ENCODE measurements at regions not wholly inside any gene's neighbourhood (a gene's known extent, or its start where the extent isn't known, plus 50 kb on each side); places are given as distances from the start of the nearest gene placed in this dataset.

GRCh38 chr18:30352551-30353168, 689.9 kb downstream of the DSC3 start:
- DNase-seq (ENCODE audit: low read depth) = no peak

GRCh38 chr18:30350263-30350662, 692.3 kb downstream of the DSC3 start:
- no peak for DNase-seq (ENCODE audit: low read depth)

- DNase-seq (ENCODE audit: low read depth) = no peak
Measured at GRCh38 chr18:30343090-30343489, 699.5 kb downstream of the DSC3 start.

- DNase-seq (ENCODE audit: low read depth) = peak; percentile 17
Measured at GRCh38 chr18:30342675-30343074, 699.9 kb downstream of the DSC3 start.

GRCh38 chr18:30334781-30335180, 707.8 kb downstream of the DSC3 start:
- no peak for DNase-seq (ENCODE audit: low read depth)

GRCh38 chr18:30333310-30333709, 709.2 kb downstream of the DSC3 start:
- DNase-seq (ENCODE audit: low read depth) = no peak

- peak; percentile 70 for DNase-seq (ENCODE audit: low read depth)
Measured at GRCh38 chr18:30328839-30329238, 713.7 kb downstream of the DSC3 start.

GRCh38 chr18:30302181-30302580, 740.4 kb downstream of the DSC3 start:
- DNase-seq (ENCODE audit: low read depth) = no peak

- no peak for DNase-seq (ENCODE audit: low read depth)
Measured at GRCh38 chr18:30298769-30299168, 743.8 kb downstream of the DSC3 start.

GRCh38 chr18:30288662-30289414, 753.7 kb downstream of the DSC3 start:
- DNase-seq (ENCODE audit: low read depth) = no peak

- DNase-seq (ENCODE audit: low read depth) = peak; percentile 61
Measured at GRCh38 chr18:30280861-30281470, 761.6 kb downstream of the DSC3 start.

GRCh38 chr18:30280186-30280585, 762.4 kb downstream of the DSC3 start:
- no peak for DNase-seq (ENCODE audit: low read depth)

- no peak for DNase-seq (ENCODE audit: low read depth)
Measured at GRCh38 chr18:30277676-30278075, 764.9 kb downstream of the DSC3 start.

GRCh38 chr18:30271716-30272115, 770.8 kb downstream of the DSC3 start:
- DNase-seq (ENCODE audit: low read depth) = no peak

GRCh38 chr18:30265190-30265589, 777.4 kb downstream of the DSC3 start:
- DNase-seq (ENCODE audit: low read depth) = no peak

- DNase-seq (ENCODE audit: low read depth) = no peak
Measured at GRCh38 chr18:30254331-30254730, 788.2 kb downstream of the DSC3 start.

- no peak for DNase-seq (ENCODE audit: low read depth)
Measured at GRCh38 chr18:30248056-30248455, 794.5 kb downstream of the DSC3 start.

GRCh38 chr18:30245766-30246455, 796.6 kb downstream of the DSC3 start:
- DNase-seq (ENCODE audit: low read depth) = no peak

GRCh38 chr18:30234755-30235154, 807.8 kb downstream of the DSC3 start:
- no peak for DNase-seq (ENCODE audit: low read depth)

- no peak for DNase-seq (ENCODE audit: low read depth)
Measured at GRCh38 chr18:30211112-30211511, 831.4 kb downstream of the DSC3 start.

- no peak for DNase-seq (ENCODE audit: low read depth)
Measured at GRCh38 chr18:30208546-30208945, 834.0 kb downstream of the DSC3 start.

- DNase-seq (ENCODE audit: low read depth) = no peak
Measured at GRCh38 chr18:30192216-30192615, 850.3 kb downstream of the DSC3 start.
